ENCODE measurements at regions not wholly inside any gene's neighbourhood (a gene's known extent, or its start where the extent isn't known, plus 50 kb on each side); places are given as distances from the start of the nearest gene placed in this dataset.

GRCh38 chr13:109680930-109681329, 105.5 kb downstream of the IRS2 start:
- Histone ChIP-seq H3K4me1 (ENCODE audit: insufficient read depth, low read length) (no peaks in the 10 kb centered on the region), H3T11ph (ENCODE audit: low read length) (no peak overlapping the region), H2AFZ (ENCODE audit: low read length) (no peak overlapping the region), H2AK5ac (ENCODE audit: insufficient read length, low read length) (no peak overlapping the region), H2BK5ac (ENCODE audit: insufficient read length, low read length) (no peak overlapping the region), H2BK15ac (ENCODE audit: low read depth, low read length) (no peak overlapping the region), H3K27ac (ENCODE audit: insufficient read length, low read depth, low read length) (no peak overlapping the region), H3K4ac (ENCODE audit: low read depth, low read length) (no peak overlapping the region), H4K8ac (replicated peaks; ENCODE audit: insufficient read length, low read depth, low read length) (no peak overlapping the region), H3K9ac (ENCODE audit: extremely low read depth, insufficient read length, low read length) (no peak overlapping the region), H3K9me3 (ENCODE audit: control insufficient read depth, low read depth, low read length) (no peaks in the 10 kb centered on the region), H3K79me2 (ENCODE audit: insufficient read depth, low read length) (no peaks in the 10 kb centered on the region), H2BK20ac (ENCODE audit: low read depth, low read length, poor library complexity, severe bottlenecking) (no peak overlapping the region), H2BK12ac (ENCODE audit: insufficient read length, low read depth, low read length) (no peak overlapping the region), H3K56ac (ENCODE audit: insufficient read length, low read depth, low read length) (no peak overlapping the region), H3K79me1 (ENCODE audit: insufficient read depth, low read depth, low read length, poor library complexity, severe bottlenecking) (no peaks in the 10 kb centered on the region), H3K14ac (ENCODE audit: insufficient read depth, low read length) (no peak overlapping the region), H3K23me2 (ENCODE audit: insufficient read length, low read depth, low read length, poor library complexity, severe bottlenecking) (no peaks in the 10 kb centered on the region), H4K5ac (ENCODE audit: insufficient read length, low read depth, low read length) (no peak overlapping the region), H3K27me3 (ENCODE audit: insufficient read depth, low read length) (no peaks in the 10 kb centered on the region), H4K20me1 (ENCODE audit: control insufficient read depth, insufficient read depth, insufficient read length) (no peaks in the 10 kb centered on the region), H4K91ac (ENCODE audit: insufficient read length, low read depth, low read length) (no peak overlapping the region), H3K18ac (ENCODE audit: insufficient read length, low read depth, low read length) (no peak overlapping the region), H3K4me2 (ENCODE audit: insufficient read depth, insufficient read length, low read length) (no peak overlapping the region), H3K23ac (ENCODE audit: insufficient read length, low read depth, low read length) (no peak overlapping the region), H2BK120ac (ENCODE audit: low read depth, low read length, poor library complexity, severe bottlenecking) (no peak overlapping the region)
- H3K4me1 Mint-ChIP-seq = peaks cover 15 to 17% of the 10 kb centered on the region in 2 experiments
- no peak overlapping the region for H3K4me3 Mint-ChIP-seq
- no peak for TF ChIP-seq CTCF (conservative IDR thresholded peaks at IDR 0.05)
- H3K27me3 Mint-ChIP-seq (ENCODE audit: low read depth) = peaks cover 2% of the 10 kb centered on the region
- H3K27ac Mint-ChIP-seq = no peak overlapping the region
- H3K36me3 Mint-ChIP-seq (ENCODE audit: insufficient read depth in 1 of 3, low read depth in 3 of 3) = no peaks in the 10 kb centered on the region; a peak in 1 of 7 replicates
- no peak for DNase-seq
- H3K9me3 Mint-ChIP-seq = no peaks in the 10 kb centered on the region
- WGBS (ENCODE audit: extremely low coverage, insufficient read length, low lambda C conversion rate) = no CpG with 5 or more reads among the region's 4 CpGs

Data from H9 (cell line).